ENCODE measurements at regions not wholly inside any gene's neighbourhood (a gene's known extent, or its start where the extent isn't known, plus 50 kb on each side); places are given as distances from the start of the nearest gene placed in this dataset.

GRCh38 chr10:33975481-33975880 lies 641.0 kb upstream of the NRP1 start:
- TF ChIP-seq, protein P1, sequence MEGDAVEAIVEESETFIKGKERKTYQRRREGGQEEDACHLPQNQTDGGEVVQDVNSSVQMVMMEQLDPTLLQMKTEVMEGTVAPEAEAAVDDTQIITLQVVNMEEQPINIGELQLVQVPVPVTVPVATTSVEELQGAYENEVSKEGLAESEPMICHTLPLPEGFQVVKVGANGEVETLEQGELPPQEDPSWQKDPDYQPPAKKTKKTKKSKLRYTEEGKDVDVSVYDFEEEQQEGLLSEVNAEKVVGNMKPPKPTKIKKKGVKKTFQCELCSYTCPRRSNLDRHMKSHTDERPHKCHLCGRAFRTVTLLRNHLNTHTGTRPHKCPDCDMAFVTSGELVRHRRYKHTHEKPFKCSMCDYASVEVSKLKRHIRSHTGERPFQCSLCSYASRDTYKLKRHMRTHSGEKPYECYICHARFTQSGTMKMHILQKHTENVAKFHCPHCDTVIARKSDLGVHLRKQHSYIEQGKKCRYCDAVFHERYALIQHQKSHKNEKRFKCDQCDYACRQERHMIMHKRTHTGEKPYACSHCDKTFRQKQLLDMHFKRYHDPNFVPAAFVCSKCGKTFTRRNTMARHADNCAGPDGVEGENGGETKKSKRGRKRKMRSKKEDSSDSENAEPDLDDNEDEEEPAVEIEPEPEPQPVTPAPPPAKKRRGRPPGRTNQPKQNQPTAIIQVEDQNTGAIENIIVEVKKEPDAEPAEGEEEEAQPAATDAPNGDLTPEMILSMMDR (conservative IDR thresholded peaks at IDR 0.05; ENCODE audit: low read depth, low read length): no peak
- TF ChIP-seq EZH2 (IDR thresholded peaks at IDR 0.05; ENCODE audit: borderline replicate concordance, low read depth, low read length, poor library complexity, severe bottlenecking): no peak
